AG08395 (cell line): ENCODE measurements at regions not wholly inside any gene's neighbourhood (a gene's known extent, or its start where the extent isn't known, plus 50 kb on each side); places are given as distances from the start of the nearest gene placed in this dataset.

Experiments
- DNase-seq: peaks from one replicate; pipeline ENCODE4 v3.0.0; 2012; ENCODE audit warnings: mixed read lengths, low spot score

DNA sequence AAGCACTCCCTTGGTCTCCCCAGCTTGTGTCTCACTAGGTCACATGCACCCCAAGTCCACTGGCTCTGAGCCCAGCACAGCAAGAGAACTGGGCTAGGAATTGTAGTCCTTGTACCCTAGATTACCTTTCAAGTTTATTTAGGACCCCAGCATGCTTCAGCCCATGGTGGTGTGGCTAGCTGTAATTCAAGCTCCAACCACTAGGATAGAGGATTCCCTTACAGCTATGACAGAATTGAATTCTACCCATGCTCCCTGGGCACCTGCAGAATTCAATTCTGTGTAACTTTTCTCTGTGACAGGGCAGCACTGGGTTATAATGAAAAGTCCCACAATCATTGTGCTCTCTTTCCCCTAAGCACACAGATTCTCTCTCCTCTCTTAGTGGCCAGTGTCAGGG lies 253.8 kb upstream of the DMD start:
- no peak for DNase-seq

- no peak for DNase-seq
These were observed 245.8 kb upstream of the DMD start for GRCh38 chrX:33457102-33457501.

DNA sequence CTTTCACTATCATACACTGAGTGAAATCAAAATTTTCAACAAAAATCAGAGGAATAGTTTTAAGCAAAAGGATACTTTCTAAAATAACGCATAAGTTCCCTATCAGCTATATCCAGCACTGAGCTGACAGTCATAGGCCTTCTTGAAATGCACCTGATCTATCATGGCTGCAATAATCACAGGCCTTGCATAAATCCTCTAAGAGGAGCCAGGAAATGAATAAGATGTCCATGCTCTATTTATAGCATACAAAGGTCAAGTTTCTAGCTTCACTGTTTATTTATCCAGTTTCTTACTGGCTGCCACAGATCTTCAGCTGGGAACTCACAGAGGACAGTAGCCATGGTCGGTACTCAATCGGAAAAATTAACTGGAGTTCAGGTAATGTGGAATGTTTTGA lies 235.9 kb upstream of the DMD start:
- no peak for DNase-seq

GRCh38 chrX:33434256-33435092 lies 223.1 kb upstream of the DMD start:
- peak; percentile 29 for DNase-seq

DNA sequence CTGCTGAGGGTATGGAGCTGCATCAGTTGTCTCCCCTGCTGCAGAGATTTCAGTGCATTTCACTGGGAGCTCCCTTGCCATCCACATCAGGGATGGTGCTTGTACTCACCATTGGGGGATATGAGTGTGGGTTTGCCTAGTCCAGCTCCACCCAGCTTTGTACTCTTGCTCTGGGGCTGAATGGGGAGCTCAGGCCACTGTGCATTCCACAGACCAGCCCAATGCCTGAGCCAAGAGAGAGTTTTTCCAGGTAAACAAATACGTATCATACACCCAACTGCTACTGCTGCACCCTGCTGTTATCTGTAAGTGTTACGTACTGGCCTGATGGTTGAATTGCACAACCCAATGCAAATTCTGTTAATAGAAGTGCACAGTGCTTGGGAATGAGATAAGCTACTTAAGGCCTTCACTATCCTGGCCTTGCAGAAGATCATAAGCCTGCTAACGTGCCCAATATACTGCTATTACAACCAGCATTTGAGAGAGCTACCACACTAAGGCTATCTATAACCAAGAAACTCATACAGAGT lies 205.0 kb upstream of the DMD start:
- DNase-seq, result no peak

GRCh38 chrX:33415459-33415858 lies 204.1 kb upstream of the DMD start:
- no peak for DNase-seq

DNA sequence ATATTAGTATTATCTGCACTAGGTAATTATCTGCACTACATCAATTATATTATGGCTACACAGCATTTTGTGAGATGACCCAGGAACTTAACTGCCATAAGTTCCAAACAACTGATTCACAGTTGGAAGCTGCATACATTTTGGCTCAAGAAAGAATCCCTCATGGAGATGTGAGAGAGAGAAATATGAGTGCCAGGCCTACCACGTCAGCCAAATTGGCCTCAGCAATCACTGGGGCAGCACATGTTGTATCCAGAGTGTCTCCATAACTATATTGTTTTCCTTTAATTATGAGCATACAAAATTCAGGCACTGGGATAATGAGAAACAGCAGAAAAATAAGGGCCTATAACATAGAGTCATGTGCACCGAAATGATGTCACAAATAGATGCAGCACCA lies 174.2 kb upstream of the DMD start:
- no peak for DNase-seq

- no peak for DNase-seq
These were observed 168.5 kb upstream of the DMD start for GRCh38 chrX:33379839-33380238.

GRCh38 chrX:33357606-33358005 lies 146.3 kb upstream of the DMD start:
- DNase-seq, result no peak

DNA sequence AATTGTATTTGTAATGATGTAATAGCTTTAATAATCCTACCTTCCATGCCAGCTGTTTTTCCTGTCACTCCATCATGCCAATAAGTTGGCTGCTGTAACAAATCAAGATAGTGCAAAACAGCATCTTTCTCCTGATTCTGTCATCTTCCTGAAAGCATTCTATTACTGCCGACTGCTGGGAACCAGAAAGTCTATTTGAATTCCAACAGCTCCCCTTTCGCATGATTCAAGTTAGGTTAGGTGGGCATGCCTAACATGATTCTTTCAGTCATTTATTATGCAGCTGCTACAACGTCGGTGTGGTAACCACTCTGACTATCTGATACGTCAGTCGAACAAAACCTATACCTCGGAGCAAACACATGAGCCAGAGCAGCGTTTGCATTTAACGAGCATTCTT lies 127.9 kb upstream of the DMD start:
- no peak for DNase-seq

- DNase-seq, result no peak
These were observed 125.4 kb upstream of the DMD start for GRCh38 chrX:33336783-33337182.

- no peak for DNase-seq
These were observed 121.9 kb upstream of the DMD start for GRCh38 chrX:33333271-33333670.

GRCh38 chrX:33330798-33331197 lies 119.4 kb upstream of the DMD start:
- DNase-seq, result no peak

GRCh38 chrX:33324099-33324498 lies 112.8 kb upstream of the DMD start:
- DNase-seq, result no peak

- no peak for DNase-seq
These were observed 96.6 kb upstream of the DMD start for GRCh38 chrX:33307911-33308354.

GRCh38 chrX:33298622-33299021 lies 87.3 kb upstream of the DMD start:
- no peak for DNase-seq

DNA sequence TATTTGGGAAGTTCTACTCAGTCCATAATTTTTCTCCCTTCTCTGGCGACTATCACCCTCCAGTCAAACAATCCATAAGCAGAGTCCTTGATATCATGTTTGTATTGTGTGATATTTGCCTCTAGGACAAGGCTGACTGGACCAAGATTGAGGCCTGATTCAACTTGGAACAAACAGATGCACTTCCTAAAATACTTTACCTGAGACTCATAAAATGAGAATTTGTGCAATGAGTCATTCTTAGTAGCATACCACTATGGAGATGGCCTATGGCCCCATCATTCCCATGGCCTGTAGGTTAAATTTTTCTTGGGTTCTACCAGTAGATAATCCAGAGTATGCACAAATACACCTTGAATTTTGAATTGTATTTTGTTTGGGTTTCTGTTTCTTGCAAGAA lies 74.2 kb upstream of the DMD start:
- DNase-seq, result no peak

GRCh38 chrX:33277046-33277445 lies 65.7 kb upstream of the DMD start:
- DNase-seq, result no peak

GRCh38 chrX:33273535-33273934 lies 62.2 kb upstream of the DMD start:
- no peak for DNase-seq

DNA sequence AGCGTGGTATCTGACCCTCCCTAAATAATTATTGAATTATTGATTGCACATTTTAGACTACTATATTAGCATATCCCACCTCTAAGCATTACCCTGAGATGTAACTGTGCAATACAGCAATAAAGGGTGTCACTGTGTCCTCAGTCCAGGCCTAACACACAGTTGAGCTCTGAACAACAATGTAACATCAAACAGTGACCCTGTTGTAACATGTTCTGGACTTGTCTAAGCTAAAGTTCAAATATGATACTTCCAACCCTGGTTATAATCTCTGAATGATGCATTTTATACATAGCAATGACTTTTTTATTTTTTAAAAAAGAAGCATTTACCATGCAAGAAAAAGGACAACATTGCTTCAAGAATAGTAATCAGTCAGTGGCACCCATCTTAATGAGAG lies 61.6 kb upstream of the DMD start:
- no peak for DNase-seq
